ENCODE measurements at regions not wholly inside any gene's neighbourhood (a gene's known extent, or its start where the extent isn't known, plus 50 kb on each side); places are given as distances from the start of the nearest gene placed in this dataset.
"Not testable (repeated sequence)": the region's sequence is repeated elsewhere in the genome, so short reads cannot be mapped to it uniquely, and the experiment has no call there.

DNA sequence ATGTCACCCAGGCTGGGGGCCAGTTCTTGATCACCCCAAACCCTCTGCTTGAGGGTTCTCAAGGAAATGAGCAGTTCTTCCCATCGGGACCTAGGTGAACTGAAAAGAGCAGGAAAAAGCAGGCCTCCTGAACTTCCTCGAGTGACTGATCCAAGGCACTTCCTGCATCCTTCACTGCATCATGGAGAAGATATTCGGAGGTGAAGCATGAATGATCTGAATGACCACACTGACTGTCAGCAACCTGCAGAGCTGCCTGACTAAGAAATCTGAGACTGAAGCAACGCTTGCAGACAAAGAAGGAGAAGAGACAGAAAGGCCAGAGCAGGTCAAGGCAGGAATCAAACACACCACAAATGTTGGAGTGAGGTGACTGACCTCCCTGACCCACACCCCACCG is 420.2 kb downstream of the AGTPBP1 start:
- ATAC-seq (no peak), DNase-seq (no peak)
- TF ChIP-seq EZH2 (IDR thresholded peaks at IDR 0.05; ENCODE audit: low read length, unreplicated experiment) (no peak), CTCF (conservative IDR thresholded peaks at IDR 0.05; ENCODE audit: low read depth, low read length) (no peak), EZH2phosphoT487 (IDR thresholded peaks at IDR 0.05; ENCODE audit: borderline replicate concordance, low read length) (no peak)
- POLR2A ChIA-PET (ENCODE audit: unreplicated experiment) = no interaction called here
- H3F3A ChIP-seq (ENCODE audit: low read length, unreplicated experiment) = no peaks in the 10 kb centered on the region
- intact Hi-C loops (cut with micrococcal nuclease) = no loop called here
- H3K9me2 ChIP-seq (replicated peaks; ENCODE audit: low read length) = no peaks in the 10 kb centered on the region
- no peaks in the 10 kb centered on the region for H4K20me1 ChIP-seq (ENCODE audit: low read length)
- no peak overlapping the region for H3K4me2 ChIP-seq (ENCODE audit: low read length)
- H3K4me1 ChIP-seq (ENCODE audit: insufficient read depth, low read length) = no peaks in the 10 kb centered on the region
- BruUV-seq (replicated peaks) = no TSS peak
- no peaks in the 10 kb centered on the region for H3K79me2 ChIP-seq (ENCODE audit: low read length)
- no peaks in the 10 kb centered on the region for H3K9me3 ChIP-seq (ENCODE audit: low read length)
- no peaks in the 10 kb centered on the region for H3K36me3 ChIP-seq (ENCODE audit: low read depth, low read length)
- H3K9ac ChIP-seq (ENCODE audit: low read length) = no peak overlapping the region
- CTCF ChIA-PET = no interaction called here
- H2AFZ ChIP-seq (ENCODE audit: low read length) = no peak overlapping the region
- no peak overlapping the region for H3K4me3 ChIP-seq (ENCODE audit: low read length)
- H3K27ac ChIP-seq (ENCODE audit: low read length) = no peak overlapping the region
- no peaks in the 10 kb centered on the region for H3K27me3 ChIP-seq (ENCODE audit: low read length)

GRCh38 chr9:85319936-85320656 is 421.7 kb downstream of the AGTPBP1 start:
- intact Hi-C loops (cut with micrococcal nuclease) = no loop called here
- Histone ChIP-seq H3K9me2 (replicated peaks; ENCODE audit: low read length) (no peaks in the 10 kb centered on the region), H3K27ac (ENCODE audit: low read length) (no peak overlapping the region), H4K20me1 (ENCODE audit: low read length) (no peaks in the 10 kb centered on the region), H3K4me3 (ENCODE audit: low read length) (no peak overlapping the region), H3K36me3 (ENCODE audit: low read depth, low read length) (no peaks in the 10 kb centered on the region), H3K9ac (ENCODE audit: low read length) (no peak overlapping the region), H3K27me3 (ENCODE audit: low read length) (no peaks in the 10 kb centered on the region), H3K9me3 (ENCODE audit: low read length) (no peaks in the 10 kb centered on the region), H3K4me2 (ENCODE audit: low read length) (no peak overlapping the region), H3K4me1 (ENCODE audit: insufficient read depth, low read length) (no peaks in the 10 kb centered on the region), H2AFZ (ENCODE audit: low read length) (no peak overlapping the region), H3K79me2 (ENCODE audit: low read length) (no peaks in the 10 kb centered on the region), H3F3A (ENCODE audit: low read length, unreplicated experiment) (no peaks in the 10 kb centered on the region)
- DNase-seq (no peak), ATAC-seq (no peak)
- ChIA-PET POLR2A (ENCODE audit: unreplicated experiment) (no interaction called here), CTCF (no interaction called here)
- BruUV-seq (replicated peaks) = no TSS peak
- TF ChIP-seq CTCF (conservative IDR thresholded peaks at IDR 0.05; ENCODE audit: low read depth, low read length) (no peak), EZH2phosphoT487 (IDR thresholded peaks at IDR 0.05; ENCODE audit: borderline replicate concordance, low read length) (no peak), EZH2 (IDR thresholded peaks at IDR 0.05; ENCODE audit: low read length, unreplicated experiment) (no peak)

DNA sequence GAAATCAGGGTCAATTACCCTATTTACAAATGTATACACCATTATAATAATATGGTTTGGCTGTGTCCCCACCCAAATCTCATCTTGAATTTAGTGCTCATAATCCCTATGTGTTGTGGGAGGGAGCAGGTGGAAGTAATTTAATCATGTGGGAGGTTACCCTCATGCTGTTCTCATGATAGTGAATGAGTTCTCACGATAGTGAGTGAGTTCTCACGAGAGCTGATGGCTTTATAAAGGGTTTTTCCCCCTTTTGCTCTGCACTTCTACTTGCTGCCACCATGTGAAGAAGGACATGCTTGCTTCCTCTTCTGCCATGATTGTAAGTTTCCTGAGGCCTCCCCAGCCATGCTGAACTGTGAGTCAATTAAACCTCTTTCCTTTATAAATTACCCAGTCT is 426.2 kb downstream of the AGTPBP1 start:
- CTCF ChIA-PET = not testable (repeated sequence)

More for the DNA sequence above, 426.2 kb downstream of the AGTPBP1 start:
- POLR2A ChIA-PET (ENCODE audit: unreplicated experiment); H3K36me3 ChIP-seq (ENCODE audit: low read depth, low read length); H3K79me2 ChIP-seq (ENCODE audit: low read length); intact Hi-C loops (cut with micrococcal nuclease); DNase-seq; H3K4me1 ChIP-seq (ENCODE audit: insufficient read depth, low read length); H3K4me2 ChIP-seq (ENCODE audit: low read length); ATAC-seq; H3K4me3 ChIP-seq (ENCODE audit: low read length); BruUV-seq (replicated peaks); H3K27ac ChIP-seq (ENCODE audit: low read length); H3K9me3 ChIP-seq (ENCODE audit: low read length); H2AFZ ChIP-seq (ENCODE audit: low read length); H3K27me3 ChIP-seq (ENCODE audit: low read length); H3K9ac ChIP-seq (ENCODE audit: low read length); H3F3A ChIP-seq (ENCODE audit: low read length, unreplicated experiment); H4K20me1 ChIP-seq (ENCODE audit: low read length); H3K9me2 ChIP-seq (replicated peaks; ENCODE audit: low read length): not testable (repeated sequence)

All from PC-3 (cell line).